T-helper 1 cell (primary cell): ENCODE measurements at regions not wholly inside any gene's neighbourhood (a gene's known extent, or its start where the extent isn't known, plus 50 kb on each side); places are given as distances from the start of the nearest gene placed in this dataset.
"Not testable (repeated sequence)": the region's sequence is repeated elsewhere in the genome, so short reads cannot be mapped to it uniquely, and the experiment has no call there.

Source experiments
- DNase-seq, 5 donors: peaks; one replicate each; pipeline ENCODE4 v3.0.0-alpha.2; 2012 to 2020

- no peak for DNase-seq
These were observed 256.8 kb upstream of the RPS23 start for GRCh38 chr5:82534986-82535385.

GRCh38 chr5:82532075-82532474, 253.9 kb upstream of the RPS23 start:
- not testable (repeated sequence) for DNase-seq

- DNase-seq = no peak
These were observed 248.4 kb upstream of the RPS23 start for GRCh38 chr5:82526540-82526939.

- no peak for DNase-seq
These were observed 247.5 kb upstream of the RPS23 start for GRCh38 chr5:82525626-82526025.

GRCh38 chr5:82523633-82524032, 245.5 kb upstream of the RPS23 start:
- DNase-seq = no peak

- DNase-seq = no peak
These were observed 244.7 kb upstream of the RPS23 start for GRCh38 chr5:82522897-82523296.

- DNase-seq = no peak
These were observed 243.4 kb upstream of the RPS23 start for GRCh38 chr5:82521431-82522051.

GRCh38 chr5:82519558-82519957, 241.4 kb upstream of the RPS23 start:
- DNase-seq = no peak

- DNase-seq = no peak
These were observed 239.5 kb upstream of the RPS23 start for GRCh38 chr5:82517544-82518075.

GRCh38 chr5:82513738-82514137, 235.6 kb upstream of the RPS23 start:
- no peak for DNase-seq

- peak in 1 of 5 donors; percentile 7 for DNase-seq
These were observed 233.9 kb upstream of the RPS23 start for GRCh38 chr5:82512025-82512424.

GRCh38 chr5:82511134-82511533, 233.0 kb upstream of the RPS23 start:
- DNase-seq = no peak

- no peak for DNase-seq
These were observed 231.6 kb upstream of the RPS23 start for GRCh38 chr5:82509762-82510161.

- not testable (repeated sequence) for DNase-seq
These were observed 228.2 kb upstream of the RPS23 start for GRCh38 chr5:82506390-82506789.

GRCh38 chr5:82499725-82500244, 221.6 kb upstream of the RPS23 start:
- DNase-seq = no peak

- no peak for DNase-seq
These were observed 219.1 kb upstream of the RPS23 start for GRCh38 chr5:82497242-82497641.

GRCh38 chr5:82494942-82495341, 216.8 kb upstream of the RPS23 start:
- DNase-seq = no peak

- no peak for DNase-seq
These were observed 215.1 kb upstream of the RPS23 start for GRCh38 chr5:82493221-82493620.

- DNase-seq = no peak
These were observed 213.2 kb upstream of the RPS23 start for GRCh38 chr5:82491397-82491796.

- DNase-seq = no peak
These were observed 211.5 kb upstream of the RPS23 start for GRCh38 chr5:82489683-82490082.

GRCh38 chr5:82487131-82487530, 209.0 kb upstream of the RPS23 start:
- DNase-seq = no peak

- DNase-seq = no peak
These were observed 202.2 kb upstream of the RPS23 start for GRCh38 chr5:82480331-82480730.

GRCh38 chr5:82476155-82476554, 198.0 kb upstream of the RPS23 start:
- no peak for DNase-seq

- no peak for DNase-seq
These were observed 195.1 kb upstream of the RPS23 start for GRCh38 chr5:82473262-82473661.
